Neuronal stem cell (in vitro differentiated cells): ENCODE measurements at regions not wholly inside any gene's neighbourhood (a gene's known extent, or its start where the extent isn't known, plus 50 kb on each side); places are given as distances from the start of the nearest gene placed in this dataset.
"Not testable (repeated sequence)": the region's sequence is repeated elsewhere in the genome, so short reads cannot be mapped to it uniquely, and the experiment has no call there.

ENCODE experiments used
- DNase-seq: peaks from one replicate; pipeline ENCODE4 v3.0.0-alpha.2; 2013; ENCODE audit warnings: low spot score
- H2AFZ ChIP-seq: one replicate; pipeline ENCODE4 v1.6.1; 2013; ENCODE audit warnings: mild to moderate bottlenecking, low read length, inconsistent platforms
- H2AK5ac ChIP-seq: 2 replicates; pipeline ENCODE4 v1.6.1; 2013; ENCODE audit warnings: low read depth, mild to moderate bottlenecking, inconsistent platforms, low read length, moderate library complexity, mixed read lengths
- H2BK120ac ChIP-seq: 2 replicates; pipeline ENCODE4 v1.6.1; 2013; ENCODE audit warnings: low read depth, mild to moderate bottlenecking, inconsistent platforms, low read length, moderate library complexity, mixed read lengths
- H2BK12ac ChIP-seq: one replicate; pipeline ENCODE4 v1.6.1; 2013; ENCODE audit warnings: low read length, inconsistent platforms
- H2BK15ac ChIP-seq: 2 replicates; pipeline ENCODE4 v1.6.1; 2013; ENCODE audit warnings: mild to moderate bottlenecking, low read length, inconsistent platforms, mixed read lengths
- H2BK5ac ChIP-seq: one replicate; pipeline ENCODE4 v1.6.1; 2013; ENCODE audit warnings: inconsistent platforms, mild to moderate bottlenecking, low read length, moderate library complexity
- H3K14ac ChIP-seq: one replicate; pipeline ENCODE4 v1.6.1; 2013; ENCODE audit warnings: low read length, inconsistent platforms
- H3K18ac ChIP-seq: 2 replicates; pipeline ENCODE4 v1.6.1; 2013; ENCODE audit warnings: low read length, inconsistent platforms
- H3K23ac ChIP-seq: 2 replicates; pipeline ENCODE4 v1.6.1; 2013; ENCODE audit warnings: low read depth, mild to moderate bottlenecking, mixed read lengths, low read length, inconsistent platforms; ENCODE audit not compliant: poor library complexity
- H3K27ac ChIP-seq: replicated peaks from 3 replicates; pipeline ENCODE4 v1.5.1; 2013; ENCODE audit warnings: low read length, inconsistent platforms
- H3K27me3 ChIP-seq, 3 experiments: 2 replicates each; pipeline ENCODE4 v1.6.1; 2013; ENCODE audit warnings: low read length in 3 of 3, mild to moderate bottlenecking in 2 of 3, inconsistent platforms in 1 of 3, low read depth in 1 of 3, mixed read lengths in 1 of 3, moderate library complexity in 1 of 3; ENCODE audit not compliant: control insufficient read depth in 3 of 3, insufficient read depth in 3 of 3
- H3K36me3 ChIP-seq, 2 donors: replicated peaks in 1 of 2; 2 replicates each; pipeline ENCODE4 v1.6.1; 2013; ENCODE audit warnings: low read length in 2 of 2; ENCODE audit not compliant: control insufficient read depth in 2 of 2, insufficient read depth in 2 of 2
- H3K4ac ChIP-seq: 2 replicates; pipeline ENCODE4 v1.6.1; 2013; ENCODE audit warnings: inconsistent platforms, mild to moderate bottlenecking, low read length, moderate library complexity
- H3K4me1 ChIP-seq, 2 donors: 1 replicate in 1 of 2; 2 replicates in 1 of 2; pipeline ENCODE4 v1.6.1; 2013; ENCODE audit warnings: low read length in 2 of 2, low read depth in 1 of 2; ENCODE audit not compliant: control insufficient read depth in 2 of 2, insufficient read depth in 1 of 2
- H3K4me2 ChIP-seq: one replicate; pipeline ENCODE4 v1.6.1; 2013; ENCODE audit warnings: mild to moderate bottlenecking, low read length, inconsistent platforms; ENCODE audit not compliant: insufficient read depth, poor library complexity, severe bottlenecking
- H3K4me3 ChIP-seq, 2 donors: 2 replicates each; pipeline ENCODE4 v1.5.1; 2013; ENCODE audit warnings: low read length in 2 of 2, mild to moderate bottlenecking in 2 of 2, inconsistent platforms in 1 of 2, moderate library complexity in 1 of 2
- H3K79me1 ChIP-seq: one replicate; pipeline ENCODE4 v1.6.1; 2013; ENCODE audit warnings: low read depth, mild to moderate bottlenecking, inconsistent platforms, low read length, moderate library complexity
- H3K9ac ChIP-seq: one replicate; pipeline ENCODE4 v1.6.1; 2013; ENCODE audit warnings: mild to moderate bottlenecking, low read depth, low read length, inconsistent platforms; ENCODE audit not compliant: poor library complexity
- H3K9me3 ChIP-seq, 2 donors: replicated peaks in 1 of 2; 2 replicates each; pipeline versions ENCODE3 to v1.6.1; 2013; ENCODE audit warnings: low read length in 2 of 2, mild to moderate bottlenecking in 2 of 2, inconsistent platforms in 1 of 2, low read depth in 1 of 2, mixed read lengths in 1 of 2, moderate library complexity in 1 of 2; ENCODE audit not compliant: control insufficient read depth in 2 of 2, insufficient read depth in 1 of 2
- H4K8ac ChIP-seq: one replicate; pipeline ENCODE4 v1.6.1; 2013; ENCODE audit warnings: low read depth, mild to moderate bottlenecking, inconsistent platforms, low read length, moderate library complexity
- H4K91ac ChIP-seq: one replicate; pipeline ENCODE4 v1.6.1; 2013; ENCODE audit warnings: low read length, low read depth, mild to moderate bottlenecking, inconsistent platforms; ENCODE audit not compliant: poor library complexity
- WGBS, 2 donors: extraction: QIAGEN DNeasy Blood & Tissue Kit; methylation state at CpG; one replicate each; pipeline ENCODE4 v1.1.7; 2013; ENCODE audit warnings: missing lambda C conversion rate in 2 of 2, mixed read lengths in 1 of 2; ENCODE audit not compliant: insufficient read length in 2 of 2, insufficient replicate concordance in 1 of 2; ENCODE audit errors: extremely low coverage in 2 of 2; 5-methylcytosine and 5-hydroxymethylcytosine counted together

GRCh38 chr2:35440308-35440707, 915.3 kb upstream of the CRIM1 start:
- H3K27ac ChIP-seq, H3K4ac ChIP-seq, H3K18ac ChIP-seq, H3K9me3 ChIP-seq, H3K79me1 ChIP-seq, H3K4me3 ChIP-seq, H3K23ac ChIP-seq, H2AFZ ChIP-seq, DNase-seq, H3K36me3 ChIP-seq, H4K91ac ChIP-seq, H2AK5ac ChIP-seq, H3K27me3 ChIP-seq, H2BK12ac ChIP-seq, H4K8ac ChIP-seq, H2BK15ac ChIP-seq, H3K9ac ChIP-seq, H3K4me1 ChIP-seq, H3K4me2 ChIP-seq, H2BK5ac ChIP-seq, H2BK120ac ChIP-seq, H3K14ac ChIP-seq: not testable (repeated sequence)
- WGBS, 2 donors: no CpG with 5 or more reads among the region's 17 CpGs

DNA sequence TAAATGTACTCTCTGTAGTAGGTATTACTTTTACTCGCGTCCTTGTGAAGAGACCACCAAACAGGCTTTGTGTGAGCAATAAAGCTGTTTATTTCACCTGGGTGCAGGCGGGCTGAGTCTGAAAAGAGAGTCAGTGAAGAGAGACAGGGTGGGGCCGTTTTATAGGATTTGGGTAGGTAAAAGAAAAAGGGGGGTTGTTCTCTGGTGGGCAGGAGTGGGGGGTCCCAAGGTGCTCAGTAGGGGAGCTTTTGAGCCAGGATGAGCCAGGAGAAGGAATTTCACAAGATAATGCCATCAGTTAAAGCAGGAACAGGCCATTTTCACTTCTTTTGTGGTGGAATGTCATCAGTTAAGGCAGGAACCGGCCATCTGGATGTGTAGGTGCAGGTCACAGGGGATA, 918.7 kb upstream of the CRIM1 start:
- H2AK5ac ChIP-seq, H3K9me3 ChIP-seq, H2BK12ac ChIP-seq, H3K9ac ChIP-seq, H3K4me2 ChIP-seq, H3K23ac ChIP-seq, DNase-seq, H3K18ac ChIP-seq, H3K4me3 ChIP-seq, H2AFZ ChIP-seq, H3K4ac ChIP-seq, H3K27me3 ChIP-seq, H3K27ac ChIP-seq, H2BK5ac ChIP-seq, H4K91ac ChIP-seq, H4K8ac ChIP-seq, H3K36me3 ChIP-seq, H3K79me1 ChIP-seq, H2BK120ac ChIP-seq, H3K14ac ChIP-seq, H2BK15ac ChIP-seq, H3K4me1 ChIP-seq: not testable (repeated sequence)
- WGBS, 2 donors: no CpG with 5 or more reads among the region's 5 CpGs

DNA sequence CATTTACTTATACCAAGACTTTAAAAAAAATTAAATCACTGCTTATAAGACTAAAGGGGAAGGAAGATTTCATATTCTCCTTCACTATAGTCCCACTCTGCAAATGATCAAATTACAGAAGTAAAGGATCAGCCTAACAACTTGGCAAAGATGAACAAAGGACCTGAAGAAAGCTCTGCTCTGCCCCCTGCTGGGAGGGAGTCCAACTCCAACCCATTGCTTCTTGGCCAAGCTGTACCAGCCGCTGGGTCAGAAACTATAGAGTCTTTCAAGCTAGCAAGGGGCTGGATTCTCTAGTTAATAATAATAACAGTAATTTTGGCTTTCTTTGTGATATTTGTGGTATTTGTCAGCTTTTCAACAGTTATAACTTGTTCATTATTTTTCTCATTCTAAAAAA, 927.0 kb upstream of the CRIM1 start:
- no CpG with 5 or more reads among the region's 1 CpG for WGBS, 2 donors

DNA sequence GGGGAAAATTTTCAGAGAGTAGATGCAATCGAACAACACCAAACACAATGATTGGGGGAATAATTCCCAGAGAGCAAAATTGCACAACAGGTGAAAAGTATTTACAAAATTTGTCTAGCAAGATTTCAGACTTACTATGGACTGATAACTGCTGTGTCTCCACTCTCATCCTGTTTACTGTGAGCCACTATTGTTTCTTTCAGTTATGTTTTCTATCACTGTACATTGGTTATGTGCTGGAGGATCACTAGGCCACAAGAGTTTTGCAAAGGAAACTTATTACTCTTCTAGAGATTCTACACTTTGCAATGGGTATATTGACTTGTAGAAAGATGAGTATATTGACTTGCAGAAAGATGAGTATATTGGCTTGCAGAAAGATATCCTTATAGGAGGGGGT, 934.1 kb upstream of the CRIM1 start:
- H3K4ac ChIP-seq: no peak overlapping the region
- H2BK120ac ChIP-seq: no peak overlapping the region
- no peak overlapping the region for H2BK15ac ChIP-seq
- no peaks in the 10 kb centered on the region for H3K36me3 ChIP-seq
- no peak for DNase-seq
- no peaks in the 10 kb centered on the region for H3K27me3 ChIP-seq
- H3K4me2 ChIP-seq: no peak overlapping the region
- H2AFZ ChIP-seq: no peak overlapping the region
- H3K23ac ChIP-seq: no peak overlapping the region
- no peak overlapping the region for H3K27ac ChIP-seq
- no peak overlapping the region for H2AK5ac ChIP-seq
- H3K4me1 ChIP-seq: no peaks in the 10 kb centered on the region
- no peak overlapping the region for H2BK5ac ChIP-seq
- no peak overlapping the region for H3K9ac ChIP-seq
- H3K14ac ChIP-seq: no peak overlapping the region
- no peak overlapping the region for H4K8ac ChIP-seq
- H2BK12ac ChIP-seq: no peak overlapping the region
- H3K9me3 ChIP-seq: no peaks in the 10 kb centered on the region
- no peak overlapping the region for H3K18ac ChIP-seq
- WGBS, 2 donors: no CpG with 5 or more reads among the region's 1 CpG
- no peaks in the 10 kb centered on the region for H3K79me1 ChIP-seq
- no peak overlapping the region for H3K4me3 ChIP-seq
- no peak overlapping the region for H4K91ac ChIP-seq

More for the DNA sequence above, 927.0 kb upstream of the CRIM1 start:
- no peak overlapping the region for H3K4me2 ChIP-seq
- no peak overlapping the region for H3K23ac ChIP-seq
- no peak overlapping the region for H4K91ac ChIP-seq
- H2BK5ac ChIP-seq: no peak overlapping the region
- H3K9me3 ChIP-seq: no peaks in the 10 kb centered on the region
- DNase-seq: peak; percentile 17
- no peak overlapping the region for H4K8ac ChIP-seq
- H3K27me3 ChIP-seq: no peaks in the 10 kb centered on the region
- H2AK5ac ChIP-seq: no peak overlapping the region
- no peak overlapping the region for H3K4me3 ChIP-seq
- no peak overlapping the region for H3K14ac ChIP-seq
- H3K36me3 ChIP-seq: no peaks in the 10 kb centered on the region
- no peak overlapping the region for H2BK12ac ChIP-seq
- H3K27ac ChIP-seq: no peak overlapping the region
- no peak overlapping the region for H2AFZ ChIP-seq
- H3K79me1 ChIP-seq: no peaks in the 10 kb centered on the region
- no peak overlapping the region for H3K18ac ChIP-seq
- no peak overlapping the region for H3K4ac ChIP-seq
- H3K9ac ChIP-seq: no peak overlapping the region
- no peak overlapping the region for H2BK120ac ChIP-seq
- H2BK15ac ChIP-seq: no peak overlapping the region
- no peaks in the 10 kb centered on the region for H3K4me1 ChIP-seq
